GM23338 (cell line): ENCODE measurements at regions not wholly inside any gene's neighbourhood (a gene's known extent, or its start where the extent isn't known, plus 50 kb on each side); places are given as distances from the start of the nearest gene placed in this dataset.

Experiments used
- EZH2 ChIP-seq: fragments of 200-600 bp; sonication (generic); IDR thresholded peaks from one replicate; pipeline ENCODE4 v1.8.0; 2017; ENCODE audit warnings: antibody characterized with exemption, mild to moderate bottlenecking, low read depth; ENCODE audit not compliant: unreplicated experiment
- EZH2phosphoT487 ChIP-seq: fragments of 200-600 bp; sonication (generic); IDR thresholded peaks from one replicate; pipeline ENCODE4 v1.8.1; 2018; ENCODE audit warnings: antibody characterized with exemption; ENCODE audit not compliant: unreplicated experiment
- POLR2AphosphoS5 ChIP-seq: IDR thresholded peaks from 2 replicates; pipeline ENCODE4 v1.6.1; 2016; ENCODE audit warnings: antibody characterized with exemption, low read depth
- REST ChIP-seq: IDR thresholded peaks from one replicate; pipeline ENCODE4 v1.6.1; 2018; ENCODE audit warnings: antibody characterized with exemption; ENCODE audit not compliant: unreplicated experiment
- TF ChIP-seq, protein P1 (sequence below), 2 experiments: fragments of 200-600 bp in 1 of 2; sonication (generic) in 1 of 2; conservative IDR thresholded peaks; 2 replicates each; pipeline versions ENCODE4 v1.5.1 to v1.6.1; 2016 to 2017; ENCODE audit warnings: antibody characterized with exemption in 2 of 2, low read depth in 2 of 2, mild to moderate bottlenecking in 2 of 2, moderate library complexity in 1 of 2
- TF ChIP-seq, protein P2 (sequence below): IDR thresholded peaks from 2 replicates; pipeline ENCODE4 v1.6.1; 2016; ENCODE audit warnings: antibody characterized with exemption

DNA sequence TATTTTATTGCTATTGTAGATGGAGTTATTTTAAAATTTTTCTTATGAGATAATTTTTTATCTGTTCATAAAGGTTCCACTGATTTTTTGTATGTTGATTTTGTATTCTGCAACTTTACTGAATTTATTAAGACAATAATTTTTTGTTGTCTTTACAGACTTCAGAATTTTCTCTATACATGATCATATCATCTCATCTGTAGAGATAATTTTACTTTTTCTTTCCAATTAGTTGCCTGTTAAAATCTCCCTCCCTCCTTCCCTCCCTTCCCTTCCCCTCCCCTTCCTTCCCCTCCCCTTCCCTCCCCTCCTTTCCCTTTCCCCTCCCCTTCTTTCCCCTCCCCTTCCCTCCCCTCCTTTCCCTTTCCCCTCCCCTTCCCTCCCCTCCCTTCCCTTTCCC, 378.1 kb downstream of the SOCS6 start:
- TF ChIP-seq EZH2 (no peak), POLR2AphosphoS5 (no peak), REST (no peak), EZH2phosphoT487 (no peak)
- TF ChIP-seq, protein P1, sequence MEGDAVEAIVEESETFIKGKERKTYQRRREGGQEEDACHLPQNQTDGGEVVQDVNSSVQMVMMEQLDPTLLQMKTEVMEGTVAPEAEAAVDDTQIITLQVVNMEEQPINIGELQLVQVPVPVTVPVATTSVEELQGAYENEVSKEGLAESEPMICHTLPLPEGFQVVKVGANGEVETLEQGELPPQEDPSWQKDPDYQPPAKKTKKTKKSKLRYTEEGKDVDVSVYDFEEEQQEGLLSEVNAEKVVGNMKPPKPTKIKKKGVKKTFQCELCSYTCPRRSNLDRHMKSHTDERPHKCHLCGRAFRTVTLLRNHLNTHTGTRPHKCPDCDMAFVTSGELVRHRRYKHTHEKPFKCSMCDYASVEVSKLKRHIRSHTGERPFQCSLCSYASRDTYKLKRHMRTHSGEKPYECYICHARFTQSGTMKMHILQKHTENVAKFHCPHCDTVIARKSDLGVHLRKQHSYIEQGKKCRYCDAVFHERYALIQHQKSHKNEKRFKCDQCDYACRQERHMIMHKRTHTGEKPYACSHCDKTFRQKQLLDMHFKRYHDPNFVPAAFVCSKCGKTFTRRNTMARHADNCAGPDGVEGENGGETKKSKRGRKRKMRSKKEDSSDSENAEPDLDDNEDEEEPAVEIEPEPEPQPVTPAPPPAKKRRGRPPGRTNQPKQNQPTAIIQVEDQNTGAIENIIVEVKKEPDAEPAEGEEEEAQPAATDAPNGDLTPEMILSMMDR (conservative IDR thresholded peaks at IDR 0.05; ENCODE audit: low read depth in 2 of 2): no peak
- TF ChIP-seq, protein P2, sequence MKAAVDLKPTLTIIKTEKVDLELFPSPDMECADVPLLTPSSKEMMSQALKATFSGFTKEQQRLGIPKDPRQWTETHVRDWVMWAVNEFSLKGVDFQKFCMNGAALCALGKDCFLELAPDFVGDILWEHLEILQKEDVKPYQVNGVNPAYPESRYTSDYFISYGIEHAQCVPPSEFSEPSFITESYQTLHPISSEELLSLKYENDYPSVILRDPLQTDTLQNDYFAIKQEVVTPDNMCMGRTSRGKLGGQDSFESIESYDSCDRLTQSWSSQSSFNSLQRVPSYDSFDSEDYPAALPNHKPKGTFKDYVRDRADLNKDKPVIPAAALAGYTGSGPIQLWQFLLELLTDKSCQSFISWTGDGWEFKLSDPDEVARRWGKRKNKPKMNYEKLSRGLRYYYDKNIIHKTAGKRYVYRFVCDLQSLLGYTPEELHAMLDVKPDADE: no peak
